HG02981 (cell line): ENCODE measurements at regions not wholly inside any gene's neighbourhood (a gene's known extent, or its start where the extent isn't known, plus 50 kb on each side); places are given as distances from the start of the nearest gene placed in this dataset.

Source experiments
- ATAC-seq: cut with Tn5 transposase; IDR thresholded peaks from one replicate; pipeline ENCODE4 v1.9.1; 2021; ENCODE audit warnings: mild to moderate bottlenecking, moderate library complexity; ENCODE audit not compliant: unreplicated experiment

GRCh38 chr17:77581480-77581879, 377.0 kb upstream of the TNRC6C start:
- no peak for ATAC-seq

- no peak for ATAC-seq
Observed at GRCh38 chr17:77585142-77585860, 373.2 kb upstream of the TNRC6C start.

GRCh38 chr17:77590951-77591735, 367.4 kb upstream of the TNRC6C start:
- ATAC-seq = no peak

- no peak for ATAC-seq
Observed at GRCh38 chr17:77592106-77592865, 366.2 kb upstream of the TNRC6C start.

GRCh38 chr17:77593081-77593480, 365.4 kb upstream of the TNRC6C start:
- no peak for ATAC-seq

- ATAC-seq = no peak
Observed at GRCh38 chr17:77594416-77595209, 363.9 kb upstream of the TNRC6C start.

GRCh38 chr17:77596491-77597417, 361.7 kb upstream of the TNRC6C start:
- ATAC-seq = no peak

- ATAC-seq = no peak
Observed at GRCh38 chr17:77597418-77598240, 360.9 kb upstream of the TNRC6C start.

GRCh38 chr17:77598241-77598620, 360.3 kb upstream of the TNRC6C start:
- ATAC-seq = no peak

- no peak for ATAC-seq
Observed at GRCh38 chr17:77599699-77600098, 358.8 kb upstream of the TNRC6C start.

GRCh38 chr17:77600346-77600745, 358.2 kb upstream of the TNRC6C start:
- ATAC-seq = no peak

- ATAC-seq = no peak
Observed at GRCh38 chr17:77601054-77601979, 357.2 kb upstream of the TNRC6C start.

- ATAC-seq = no peak
Observed at GRCh38 chr17:77602062-77602746, 356.3 kb upstream of the TNRC6C start.

GRCh38 chr17:77602883-77603640, 355.4 kb upstream of the TNRC6C start:
- no peak for ATAC-seq

- ATAC-seq = no peak
Observed at GRCh38 chr17:77604301-77604972, 354.1 kb upstream of the TNRC6C start.

GRCh38 chr17:77604973-77605313, 353.6 kb upstream of the TNRC6C start:
- no peak for ATAC-seq
